Gastrocnemius medialis (tissue), 4 donors: ENCODE measurements at regions not wholly inside any gene's neighbourhood (a gene's known extent, or its start where the extent isn't known, plus 50 kb on each side); places are given as distances from the start of the nearest gene placed in this dataset.

ENCODE experiments used
- POLR2A ChIP-seq, 2 donors: fragments of 450-650 bp; IDR thresholded peaks; one replicate each; pipeline ENCODE4 v1.6.1; 2017; ENCODE audit warnings: antibody characterized with exemption in 2 of 2, mild to moderate bottlenecking in 2 of 2, moderate library complexity in 2 of 2
- TF ChIP-seq, protein P1 (sequence below), 5 experiments: fragments of 450-650 bp in 3 of 5; fragments of 200-600 bp in 2 of 5; sonication (generic) in 2 of 5; IDR thresholded peaks in 4 of 5; conservative IDR thresholded peaks in 1 of 5; 1 replicate in 4 of 5; 2 replicates in 1 of 5; pipeline ENCODE4 v1.5.1; 2016 to 2019; ENCODE audit warnings: antibody characterized with exemption in 5 of 5, mild to moderate bottlenecking in 3 of 5, moderate library complexity in 3 of 5

DNA sequence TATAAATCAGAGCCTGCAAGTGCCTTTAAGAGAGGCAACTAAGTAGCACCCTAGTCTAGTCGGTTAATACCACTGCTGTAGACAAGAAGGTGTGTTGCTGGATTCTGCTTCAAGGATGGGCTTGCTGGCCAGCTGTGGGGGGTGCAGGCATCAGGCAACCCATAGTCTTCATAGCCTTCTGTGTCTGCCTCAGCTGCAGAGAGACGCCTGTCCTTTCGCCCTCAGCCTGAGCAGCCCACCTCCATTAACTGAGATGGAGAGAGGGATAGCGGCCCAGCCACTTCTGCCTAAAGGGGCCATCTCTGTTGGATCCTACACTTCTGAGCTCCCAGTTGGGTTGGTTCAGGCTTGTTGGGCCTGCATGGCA, 123.7 kb upstream of the MLIP start:
- TF ChIP-seq, protein P1, sequence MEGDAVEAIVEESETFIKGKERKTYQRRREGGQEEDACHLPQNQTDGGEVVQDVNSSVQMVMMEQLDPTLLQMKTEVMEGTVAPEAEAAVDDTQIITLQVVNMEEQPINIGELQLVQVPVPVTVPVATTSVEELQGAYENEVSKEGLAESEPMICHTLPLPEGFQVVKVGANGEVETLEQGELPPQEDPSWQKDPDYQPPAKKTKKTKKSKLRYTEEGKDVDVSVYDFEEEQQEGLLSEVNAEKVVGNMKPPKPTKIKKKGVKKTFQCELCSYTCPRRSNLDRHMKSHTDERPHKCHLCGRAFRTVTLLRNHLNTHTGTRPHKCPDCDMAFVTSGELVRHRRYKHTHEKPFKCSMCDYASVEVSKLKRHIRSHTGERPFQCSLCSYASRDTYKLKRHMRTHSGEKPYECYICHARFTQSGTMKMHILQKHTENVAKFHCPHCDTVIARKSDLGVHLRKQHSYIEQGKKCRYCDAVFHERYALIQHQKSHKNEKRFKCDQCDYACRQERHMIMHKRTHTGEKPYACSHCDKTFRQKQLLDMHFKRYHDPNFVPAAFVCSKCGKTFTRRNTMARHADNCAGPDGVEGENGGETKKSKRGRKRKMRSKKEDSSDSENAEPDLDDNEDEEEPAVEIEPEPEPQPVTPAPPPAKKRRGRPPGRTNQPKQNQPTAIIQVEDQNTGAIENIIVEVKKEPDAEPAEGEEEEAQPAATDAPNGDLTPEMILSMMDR (IDR thresholded peaks at IDR 0.05 in 4 of 5, conservative IDR thresholded peaks at IDR 0.05 in 1 of 5) = no peak
- TF ChIP-seq POLR2A (IDR thresholded peaks at IDR 0.05) = no peak
